NB4 (cell line): ENCODE measurements at regions not wholly inside any gene's neighbourhood (a gene's known extent, or its start where the extent isn't known, plus 50 kb on each side); places are given as distances from the start of the nearest gene placed in this dataset.
A peak's percentile ranks its signal among the peaks of the same experiment; 100 is the strongest.

ENCODE experiments used
- DNase-seq: peaks from one replicate; pipeline ENCODE4 v3.0.0; 2010; ENCODE audit warnings: low read depth
- H3K4me3 ChIP-seq: one replicate; pipeline ENCODE4 v1.5.1; 2011; ENCODE audit warnings: mild to moderate bottlenecking, low read depth, low read length, moderate library complexity
- MYC ChIP-seq: IDR thresholded peaks from 2 replicates; pipeline ENCODE4 v1.6.1; 2011; ENCODE audit warnings: low read depth, low read length
- POLR2A ChIP-seq: IDR thresholded peaks from 2 replicates; pipeline ENCODE4 v1.6.1; 2011; ENCODE audit warnings: mild to moderate bottlenecking; ENCODE audit not compliant: insufficient read length; ENCODE audit errors: extremely low read depth
- TF ChIP-seq, protein P1 (sequence below): IDR thresholded peaks from 2 replicates; pipeline ENCODE4 v1.6.1; 2011; ENCODE audit warnings: low read depth, low read length
- TF ChIP-seq, protein P2 (sequence below): IDR thresholded peaks from one replicate; pipeline ENCODE4 v1.5.1; 2012; ENCODE audit warnings: low read depth, low read length

DNA sequence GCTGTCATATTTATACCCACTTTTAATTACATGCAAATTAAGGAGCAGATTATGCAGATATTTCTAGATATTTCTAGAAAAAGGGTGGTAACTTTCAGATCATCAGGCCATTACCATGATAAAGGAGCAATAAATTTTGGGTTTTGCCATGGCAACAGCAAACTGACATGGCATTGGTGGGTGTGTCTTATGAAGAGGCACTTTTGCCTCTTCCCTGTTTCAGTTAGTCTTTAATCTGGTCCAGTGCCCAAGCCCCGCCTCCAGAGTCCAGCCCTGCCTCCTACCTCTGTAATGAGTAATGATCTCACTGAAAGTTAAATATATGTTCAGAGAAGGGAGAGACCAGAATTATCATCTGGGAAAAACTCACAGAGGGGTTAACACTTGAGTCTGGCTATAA lies 124.8 kb downstream of the SCG2 start:
- TF ChIP-seq, protein P1, sequence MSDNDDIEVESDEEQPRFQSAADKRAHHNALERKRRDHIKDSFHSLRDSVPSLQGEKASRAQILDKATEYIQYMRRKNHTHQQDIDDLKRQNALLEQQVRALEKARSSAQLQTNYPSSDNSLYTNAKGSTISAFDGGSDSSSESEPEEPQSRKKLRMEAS, result no peak
- no peak for TF ChIP-seq MYC
- no peak for TF ChIP-seq POLR2A
- TF ChIP-seq, protein P2, sequence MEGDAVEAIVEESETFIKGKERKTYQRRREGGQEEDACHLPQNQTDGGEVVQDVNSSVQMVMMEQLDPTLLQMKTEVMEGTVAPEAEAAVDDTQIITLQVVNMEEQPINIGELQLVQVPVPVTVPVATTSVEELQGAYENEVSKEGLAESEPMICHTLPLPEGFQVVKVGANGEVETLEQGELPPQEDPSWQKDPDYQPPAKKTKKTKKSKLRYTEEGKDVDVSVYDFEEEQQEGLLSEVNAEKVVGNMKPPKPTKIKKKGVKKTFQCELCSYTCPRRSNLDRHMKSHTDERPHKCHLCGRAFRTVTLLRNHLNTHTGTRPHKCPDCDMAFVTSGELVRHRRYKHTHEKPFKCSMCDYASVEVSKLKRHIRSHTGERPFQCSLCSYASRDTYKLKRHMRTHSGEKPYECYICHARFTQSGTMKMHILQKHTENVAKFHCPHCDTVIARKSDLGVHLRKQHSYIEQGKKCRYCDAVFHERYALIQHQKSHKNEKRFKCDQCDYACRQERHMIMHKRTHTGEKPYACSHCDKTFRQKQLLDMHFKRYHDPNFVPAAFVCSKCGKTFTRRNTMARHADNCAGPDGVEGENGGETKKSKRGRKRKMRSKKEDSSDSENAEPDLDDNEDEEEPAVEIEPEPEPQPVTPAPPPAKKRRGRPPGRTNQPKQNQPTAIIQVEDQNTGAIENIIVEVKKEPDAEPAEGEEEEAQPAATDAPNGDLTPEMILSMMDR, result no peak
- DNase-seq, result no peak
- H3K4me3 ChIP-seq, result no peak overlapping the region

DNA sequence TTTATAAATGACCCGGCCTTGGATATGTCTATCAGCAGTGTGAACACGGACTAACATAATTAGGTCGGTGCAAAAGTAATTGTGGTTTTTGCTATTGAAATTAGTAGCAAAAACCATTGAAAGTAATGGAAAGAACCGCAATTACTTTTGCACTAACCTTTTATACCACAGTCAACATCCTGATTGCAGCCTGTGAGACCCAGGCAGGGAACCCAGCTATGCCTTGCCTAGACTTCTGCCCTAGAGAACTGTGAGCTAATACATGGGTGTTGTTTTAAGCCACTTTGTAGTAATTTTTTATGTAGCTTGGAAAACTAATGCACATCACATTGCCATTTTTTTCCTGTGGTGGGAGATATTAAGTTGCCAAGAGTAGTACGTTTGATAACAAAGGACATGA lies 120.7 kb downstream of the SCG2 start:
- no peak overlapping the region for H3K4me3 ChIP-seq
- DNase-seq, result no peak
- TF ChIP-seq, protein P1, result no peak
- TF ChIP-seq, protein P2, result no peak
- no peak for TF ChIP-seq MYC
- no peak for TF ChIP-seq POLR2A

DNA sequence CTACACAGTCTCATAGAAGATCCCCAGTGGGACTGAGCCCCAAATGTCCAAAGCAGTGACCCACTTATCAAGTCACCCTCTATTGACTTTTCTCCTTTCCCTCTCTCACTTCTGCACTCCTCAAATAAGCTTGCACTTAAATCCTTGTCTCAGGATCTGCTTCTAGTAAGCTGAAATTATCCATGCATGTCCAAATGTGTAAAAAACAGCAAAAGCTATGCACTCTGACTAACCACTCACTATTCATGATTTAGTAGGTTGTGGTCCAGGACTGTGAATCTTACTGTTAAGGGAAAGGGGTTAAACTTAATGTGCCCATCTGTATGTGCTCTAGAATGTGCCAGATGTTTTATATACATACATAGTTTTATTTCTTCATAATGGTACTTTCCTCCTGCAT lies 115.4 kb downstream of the SCG2 start:
- H3K4me3 ChIP-seq, result no peak overlapping the region
- no peak for DNase-seq
- TF ChIP-seq POLR2A (no peak), MYC (no peak)
- TF ChIP-seq, protein P2, result no peak
- TF ChIP-seq, protein P1, result no peak

DNA sequence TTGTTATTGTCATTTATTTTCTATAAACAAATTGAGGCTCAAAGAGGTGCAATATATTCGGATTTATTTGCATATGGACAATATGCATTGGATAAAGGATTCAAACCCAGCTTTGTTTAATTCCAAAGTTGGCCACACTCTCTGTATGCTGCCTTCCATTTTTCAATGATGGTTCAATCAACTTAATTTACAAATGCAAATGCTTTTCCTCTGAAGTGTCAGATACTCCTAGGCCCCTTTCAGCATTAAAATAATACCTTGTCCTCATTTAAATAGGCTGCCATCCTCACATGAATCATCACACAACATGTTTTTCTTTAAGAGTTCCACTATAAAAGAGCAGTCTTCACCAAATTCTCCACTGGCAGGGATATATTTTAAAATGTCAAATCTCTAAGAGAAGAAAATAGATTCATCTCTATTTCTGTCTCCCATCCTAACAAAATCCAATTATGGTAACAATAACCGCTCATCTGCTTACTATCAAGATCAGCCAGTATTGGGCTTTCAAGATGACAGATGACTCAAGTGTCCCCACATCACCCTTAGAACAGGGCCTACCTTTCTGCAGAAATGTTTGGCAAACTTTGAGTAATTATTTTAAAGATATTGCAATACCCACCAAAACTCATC lies 114.8 kb downstream of the SCG2 start:
- no peak for DNase-seq
- TF ChIP-seq, protein P2, result no peak
- TF ChIP-seq MYC (no peak), POLR2A (no peak)
- TF ChIP-seq, protein P1, result no peak
- H3K4me3 ChIP-seq, result no peak overlapping the region

DNA sequence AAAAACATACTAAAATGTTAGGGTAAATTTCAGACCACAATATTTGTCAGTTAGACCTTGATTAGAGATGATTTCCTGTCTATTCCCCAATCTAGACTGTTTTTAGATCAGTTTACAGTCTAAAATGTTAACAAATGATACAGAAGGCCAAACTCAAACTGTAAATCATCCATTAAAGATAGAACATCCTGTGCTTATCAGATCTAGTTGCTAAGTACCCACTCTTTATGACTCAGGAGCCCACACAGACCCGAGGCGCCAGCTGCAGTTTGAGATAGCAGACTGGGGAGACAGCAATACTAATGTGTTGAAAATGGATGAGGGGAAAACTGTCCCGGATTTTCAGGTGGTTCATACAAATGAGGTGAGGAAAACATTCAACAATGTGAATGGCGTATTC lies 113.3 kb downstream of the SCG2 start:
- H3K4me3 ChIP-seq, result no peak overlapping the region
- peak; percentile 43 for DNase-seq
- TF ChIP-seq, protein P1, result no peak
- TF ChIP-seq MYC (no peak), POLR2A (no peak)
- TF ChIP-seq, protein P2, result no peak

DNA sequence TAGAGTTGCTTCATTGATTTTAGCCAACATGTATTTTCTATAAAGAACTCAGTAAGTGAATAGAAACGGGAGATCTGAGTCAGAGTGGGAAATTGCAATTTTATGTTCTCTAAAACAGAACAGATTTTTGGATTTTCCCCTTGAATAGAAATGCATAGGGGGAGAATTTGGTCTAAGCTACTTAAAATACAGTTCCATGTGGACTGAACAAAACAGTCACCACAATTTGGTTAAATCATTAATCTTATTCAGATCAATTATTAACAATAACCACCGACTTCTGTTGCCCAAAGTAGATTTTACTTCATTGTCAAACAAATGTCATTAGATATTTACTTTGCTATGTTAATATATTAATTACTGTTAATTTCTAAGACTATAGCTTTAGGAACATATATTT lies 107.7 kb downstream of the SCG2 start:
- TF ChIP-seq, protein P1, result no peak
- TF ChIP-seq MYC (no peak), POLR2A (no peak)
- TF ChIP-seq, protein P2, result no peak

More for the DNA sequence above, 107.7 kb downstream of the SCG2 start:
- DNase-seq, result no peak
- H3K4me3 ChIP-seq, result no peak overlapping the region
